H1 (cell line): ENCODE measurements at regions not wholly inside any gene's neighbourhood (a gene's known extent, or its start where the extent isn't known, plus 50 kb on each side); places are given as distances from the start of the nearest gene placed in this dataset.

ENCODE experiments used
- CTCF ChIP-seq, 3 experiments: IDR thresholded peaks; 1 replicate in 2 of 3; 2 replicates in 1 of 3; pipeline versions ENCODE4 v1.5.1 to v1.6.1; 2011; ENCODE audit warnings: low read length in 3 of 3, mild to moderate bottlenecking in 3 of 3, inconsistent platforms in 2 of 3, low read depth in 1 of 3, moderate library complexity in 1 of 3; ENCODE audit not compliant: insufficient read depth in 1 of 3; ENCODE audit errors: control extremely low read depth in 1 of 3
- E2F6 ChIP-seq: IDR thresholded peaks from 2 replicates; pipeline ENCODE4 v1.6.1; 2012; ENCODE audit warnings: inconsistent platforms
- EP300 ChIP-seq, 2 experiments: IDR thresholded peaks; 1 replicate in 1 of 2; 2 replicates in 1 of 2; pipeline ENCODE4 v1.6.1; 2011 to 2012; ENCODE audit warnings: low read depth in 2 of 2, low read length in 2 of 2, mild to moderate bottlenecking in 2 of 2, borderline replicate concordance in 1 of 2, inconsistent platforms in 1 of 2, moderate library complexity in 1 of 2
- EZH2 ChIP-seq: fragments of 200-600 bp; sonication (generic); IDR thresholded peaks from 2 replicates; pipeline ENCODE4 v1.7.1; 2012; ENCODE audit warnings: low read depth, mild to moderate bottlenecking, moderate library complexity, low read length, inconsistent platforms; ENCODE audit not compliant: severe bottlenecking
- MAX ChIP-seq: IDR thresholded peaks from 2 replicates; pipeline ENCODE4 v1.6.1; 2012; ENCODE audit warnings: inconsistent platforms
- POLR2A ChIP-seq, 2 experiments: IDR thresholded peaks; 1 replicate in 1 of 2; 2 replicates in 1 of 2; pipeline ENCODE4 v1.6.1; 2011; ENCODE audit warnings: low read depth in 2 of 2, low read length in 2 of 2, mild to moderate bottlenecking in 2 of 2; ENCODE audit errors: control extremely low read depth in 1 of 2
- TCF12 ChIP-seq: IDR thresholded peaks from 2 replicates; pipeline ENCODE4 v1.6.1; 2011; ENCODE audit warnings: low read depth, mild to moderate bottlenecking, low read length
- YY1 ChIP-seq: IDR thresholded peaks from 2 replicates; pipeline ENCODE4 v1.6.1; 2011; ENCODE audit warnings: low read depth, mild to moderate bottlenecking, low read length

- TF ChIP-seq CTCF (IDR thresholded peaks at IDR 0.05; ENCODE audit: control extremely low read depth in 1 of 3, insufficient read depth in 1 of 3, low read depth in 1 of 3, low read length in 3 of 3) (no peak), POLR2A (IDR thresholded peaks at IDR 0.05; ENCODE audit: control extremely low read depth in 1 of 2, low read depth in 2 of 2, low read length in 2 of 2) (no peak), EP300 (IDR thresholded peaks at IDR 0.05; ENCODE audit: borderline replicate concordance in 1 of 2, low read depth in 2 of 2, low read length in 2 of 2) (no peak), EZH2 (no peak), E2F6 (no peak), MAX (no peak), TCF12 (no peak), YY1 (no peak)
Observed at GRCh38 chr1:147349533-147349932, 107.0 kb downstream of the CHD1L start.
